ENCODE measurements at regions not wholly inside any gene's neighbourhood (a gene's known extent, or its start where the extent isn't known, plus 50 kb on each side); places are given as distances from the start of the nearest gene placed in this dataset.

GRCh38 chr9:87270848-87271234, 226.8 kb upstream of the DAPK1 start:
- Histone ChIP-seq H3K4me2 (peak overlapping the region; percentile 22), H3K4me1 (ENCODE audit: insufficient read depth) (peaks cover 2% of the 10 kb centered on the region), H2AFZ (no peak overlapping the region), H3K9me2 (replicated peaks; ENCODE audit: insufficient read depth) (no peaks in the 10 kb centered on the region), H3K9me3 (ENCODE audit: low read depth) (no peaks in the 10 kb centered on the region), H4K20me1 (ENCODE audit: insufficient read depth, poor library complexity, severe bottlenecking) (no peaks in the 10 kb centered on the region), H3K4me3 (no peak overlapping the region), H3K36me3 (replicated peaks; ENCODE audit: insufficient read depth, low read depth) (no peaks in the 10 kb centered on the region), H3K79me2 (no peaks in the 10 kb centered on the region), H3K27me3 (no peaks in the 10 kb centered on the region), H3K27ac (peak overlapping the region; percentile 35)
- 92% methylated on average over 8 of the region's 8 CpGs for WGBS (ENCODE audit: low lambda C conversion rate, missing lambda C conversion rate)
- no peak for DNase-seq (ENCODE audit: low spot score)
- TF ChIP-seq EZH2 (IDR thresholded peaks at IDR 0.05; ENCODE audit: borderline replicate concordance) (no peak), EZH2phosphoT487 (IDR thresholded peaks at IDR 0.05; ENCODE audit: low read depth, severe bottlenecking, unreplicated experiment) (no peak), CTCF (IDR thresholded peaks at IDR 0.05; ENCODE audit: poor library complexity) (no peak)

GRCh38 chr9:87271696-87272477, 225.8 kb upstream of the DAPK1 start:
- TF ChIP-seq CTCF (IDR thresholded peaks at IDR 0.05; ENCODE audit: poor library complexity) (no peak), EZH2 (IDR thresholded peaks at IDR 0.05; ENCODE audit: borderline replicate concordance) (no peak), EZH2phosphoT487 (IDR thresholded peaks at IDR 0.05; ENCODE audit: low read depth, severe bottlenecking, unreplicated experiment) (no peak)
- H3K27me3 ChIP-seq, result no peaks in the 10 kb centered on the region
- DNase-seq (ENCODE audit: low spot score), result no peak
- H3K9me3 ChIP-seq (ENCODE audit: low read depth), result no peaks in the 10 kb centered on the region
- no peak overlapping the region for H3K4me2 ChIP-seq
- no peak overlapping the region for H2AFZ ChIP-seq
- peaks cover 5% of the 10 kb centered on the region for H3K4me1 ChIP-seq (ENCODE audit: insufficient read depth)
- no peaks in the 10 kb centered on the region for H3K9me2 ChIP-seq (replicated peaks; ENCODE audit: insufficient read depth)
- WGBS (ENCODE audit: low lambda C conversion rate, missing lambda C conversion rate), result 85% methylated on average over 4 of the region's 4 CpGs
- no peaks in the 10 kb centered on the region for H4K20me1 ChIP-seq (ENCODE audit: insufficient read depth, poor library complexity, severe bottlenecking)
- no peak overlapping the region for H3K4me3 ChIP-seq
- H3K36me3 ChIP-seq (replicated peaks; ENCODE audit: insufficient read depth, low read depth), result no peaks in the 10 kb centered on the region
- no peak overlapping the region for H3K27ac ChIP-seq
- H3K79me2 ChIP-seq, result no peaks in the 10 kb centered on the region

- no peaks in the 10 kb centered on the region for H3K9me3 ChIP-seq (ENCODE audit: low read depth)
- no peaks in the 10 kb centered on the region for H3K9me2 ChIP-seq (replicated peaks; ENCODE audit: insufficient read depth)
- no peak overlapping the region for H3K4me2 ChIP-seq
- no peak for DNase-seq (ENCODE audit: low spot score)
- H2AFZ ChIP-seq, result no peak overlapping the region
- no peak overlapping the region for H3K27ac ChIP-seq
- peaks cover 11% of the 10 kb centered on the region for H3K4me1 ChIP-seq (ENCODE audit: insufficient read depth)
- no peaks in the 10 kb centered on the region for H3K27me3 ChIP-seq
- H3K36me3 ChIP-seq (replicated peaks; ENCODE audit: insufficient read depth, low read depth), result no peaks in the 10 kb centered on the region
- no peaks in the 10 kb centered on the region for H4K20me1 ChIP-seq (ENCODE audit: insufficient read depth, poor library complexity, severe bottlenecking)
- no peak for TF ChIP-seq CTCF (IDR thresholded peaks at IDR 0.05; ENCODE audit: poor library complexity)
- no peak for TF ChIP-seq EZH2 (IDR thresholded peaks at IDR 0.05; ENCODE audit: borderline replicate concordance)
- no peak for TF ChIP-seq EZH2phosphoT487 (IDR thresholded peaks at IDR 0.05; ENCODE audit: low read depth, severe bottlenecking, unreplicated experiment)
- 75% methylated on average over 9 of the region's 9 CpGs for WGBS (ENCODE audit: low lambda C conversion rate, missing lambda C conversion rate)
- no peaks in the 10 kb centered on the region for H3K79me2 ChIP-seq
- no peak overlapping the region for H3K4me3 ChIP-seq
Measured at GRCh38 chr9:87275047-87275725, 222.5 kb upstream of the DAPK1 start.
